OCI-LY1 (cell line): ENCODE measurements at regions not wholly inside any gene's neighbourhood (a gene's known extent, or its start where the extent isn't known, plus 50 kb on each side); places are given as distances from the start of the nearest gene placed in this dataset.

Experiments used
- EZH2 ChIP-seq: fragments of 200-600 bp; sonication (generic), shearing (Covaris generic); IDR thresholded peaks from 2 replicates; pipeline ENCODE4 v1.8.0; 2017; ENCODE audit warnings: borderline replicate concordance, mixed run types, mild to moderate bottlenecking, antibody characterized with exemption, low read length, moderate library complexity, mixed read lengths
- TF ChIP-seq, protein P1 (sequence below): fragments of 200-600 bp; sonication (generic), shearing (Covaris generic); IDR thresholded peaks from 2 replicates; pipeline ENCODE4 v1.5.1; 2017; ENCODE audit warnings: mild to moderate bottlenecking, antibody characterized with exemption, low read length, moderate library complexity, mixed read lengths

DNA sequence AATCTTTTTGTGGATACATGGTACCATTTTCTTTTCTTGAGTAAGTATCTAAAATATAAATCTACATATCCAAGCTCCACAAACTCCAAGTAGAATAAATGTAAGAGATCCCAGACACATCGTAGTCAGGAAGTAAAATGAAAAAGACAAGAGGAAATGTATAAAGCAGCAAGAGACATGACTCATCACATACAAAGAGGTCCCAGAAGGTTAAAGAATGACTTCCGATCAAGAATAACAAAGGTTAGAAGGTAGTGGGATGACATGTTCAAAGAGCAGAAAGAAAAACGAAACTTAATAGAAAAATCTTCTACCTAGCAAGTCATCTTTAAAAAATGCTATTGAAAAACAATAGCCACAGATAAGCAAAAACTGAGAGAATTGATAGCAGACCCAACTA is 705.8 kb downstream of the NR2F2 start:
- TF ChIP-seq, protein P1, sequence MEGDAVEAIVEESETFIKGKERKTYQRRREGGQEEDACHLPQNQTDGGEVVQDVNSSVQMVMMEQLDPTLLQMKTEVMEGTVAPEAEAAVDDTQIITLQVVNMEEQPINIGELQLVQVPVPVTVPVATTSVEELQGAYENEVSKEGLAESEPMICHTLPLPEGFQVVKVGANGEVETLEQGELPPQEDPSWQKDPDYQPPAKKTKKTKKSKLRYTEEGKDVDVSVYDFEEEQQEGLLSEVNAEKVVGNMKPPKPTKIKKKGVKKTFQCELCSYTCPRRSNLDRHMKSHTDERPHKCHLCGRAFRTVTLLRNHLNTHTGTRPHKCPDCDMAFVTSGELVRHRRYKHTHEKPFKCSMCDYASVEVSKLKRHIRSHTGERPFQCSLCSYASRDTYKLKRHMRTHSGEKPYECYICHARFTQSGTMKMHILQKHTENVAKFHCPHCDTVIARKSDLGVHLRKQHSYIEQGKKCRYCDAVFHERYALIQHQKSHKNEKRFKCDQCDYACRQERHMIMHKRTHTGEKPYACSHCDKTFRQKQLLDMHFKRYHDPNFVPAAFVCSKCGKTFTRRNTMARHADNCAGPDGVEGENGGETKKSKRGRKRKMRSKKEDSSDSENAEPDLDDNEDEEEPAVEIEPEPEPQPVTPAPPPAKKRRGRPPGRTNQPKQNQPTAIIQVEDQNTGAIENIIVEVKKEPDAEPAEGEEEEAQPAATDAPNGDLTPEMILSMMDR, result no peak
- no peak for TF ChIP-seq EZH2
